ENCODE measurements at regions not wholly inside any gene's neighbourhood (a gene's known extent, or its start where the extent isn't known, plus 50 kb on each side); places are given as distances from the start of the nearest gene placed in this dataset.
"Not testable (repeated sequence)": the region's sequence is repeated elsewhere in the genome, so short reads cannot be mapped to it uniquely, and the experiment has no call there.

DNA sequence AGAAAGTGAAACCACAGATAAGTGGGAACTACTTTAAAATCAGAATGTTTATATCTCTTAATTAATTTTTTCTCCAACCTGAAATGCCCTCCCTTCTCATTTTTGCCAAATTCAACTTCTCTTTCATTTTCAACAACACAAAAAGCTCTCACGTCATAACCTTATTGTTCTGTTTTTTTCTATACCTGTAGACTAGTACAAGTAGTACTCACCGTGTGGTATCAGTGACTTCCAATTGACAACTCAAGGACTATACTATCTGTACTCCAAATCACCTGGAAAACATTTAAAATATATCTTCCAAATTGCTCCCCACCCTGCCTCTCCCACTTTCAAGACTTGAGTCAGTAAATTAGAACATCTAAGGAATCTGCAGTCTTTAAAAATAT, 72.8 kb upstream of the ZNF280D start:
- no peak for DNase-seq

DNA sequence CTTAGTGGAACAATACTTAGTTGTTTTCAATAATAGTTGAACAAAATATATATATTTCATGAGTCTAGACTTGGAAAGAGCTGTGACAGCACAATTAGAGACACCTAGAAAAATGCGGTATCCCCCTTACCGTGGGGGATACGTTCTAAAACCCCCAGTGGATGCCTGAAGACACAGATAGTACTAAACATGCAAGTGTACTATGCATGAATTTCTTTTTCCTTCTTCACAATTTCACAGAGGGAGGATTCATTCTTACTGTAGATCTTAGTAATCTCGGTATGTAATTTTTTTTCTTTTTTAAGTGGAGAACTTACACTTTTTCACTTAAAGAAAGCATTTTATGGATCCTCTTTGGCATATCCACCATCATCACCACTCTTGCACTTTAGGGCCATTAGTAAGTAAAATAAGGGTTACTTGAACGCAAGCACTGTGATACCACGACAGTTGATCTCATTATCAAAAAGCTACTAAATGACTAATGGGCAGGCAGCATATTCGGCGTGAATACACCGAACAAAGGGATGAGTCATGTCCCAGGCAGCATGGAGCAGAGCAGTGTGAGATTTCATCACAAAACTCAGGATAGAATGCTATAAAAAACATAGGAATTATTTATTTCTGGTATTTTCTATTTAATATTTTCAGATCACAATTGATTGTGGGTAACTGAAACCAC, 72.3 kb upstream of the ZNF280D start:
- no peak for DNase-seq

- no peak for DNase-seq
These were observed 71.6 kb upstream of the ZNF280D start for GRCh38 chr15:56804938-56805337.

DNA sequence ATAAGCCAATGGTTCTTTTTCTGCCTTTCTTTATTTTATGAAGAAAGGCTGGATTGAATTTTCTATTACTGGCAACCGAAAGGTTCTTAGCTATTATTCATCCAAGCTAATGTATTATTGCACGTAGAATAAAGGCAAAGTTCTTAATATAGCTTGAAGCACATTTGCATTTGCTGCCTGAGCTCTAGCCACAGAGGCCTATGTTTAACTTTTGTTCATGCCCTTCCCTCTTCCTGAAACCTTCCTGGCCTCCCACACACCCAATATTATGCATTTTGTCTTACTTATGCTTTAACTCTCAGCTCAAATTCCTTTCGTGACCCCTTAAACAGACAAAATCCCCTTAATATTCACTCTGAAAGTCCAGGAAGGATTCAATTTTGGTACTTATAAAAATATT, 71.0 kb upstream of the ZNF280D start:
- no peak for DNase-seq

DNA sequence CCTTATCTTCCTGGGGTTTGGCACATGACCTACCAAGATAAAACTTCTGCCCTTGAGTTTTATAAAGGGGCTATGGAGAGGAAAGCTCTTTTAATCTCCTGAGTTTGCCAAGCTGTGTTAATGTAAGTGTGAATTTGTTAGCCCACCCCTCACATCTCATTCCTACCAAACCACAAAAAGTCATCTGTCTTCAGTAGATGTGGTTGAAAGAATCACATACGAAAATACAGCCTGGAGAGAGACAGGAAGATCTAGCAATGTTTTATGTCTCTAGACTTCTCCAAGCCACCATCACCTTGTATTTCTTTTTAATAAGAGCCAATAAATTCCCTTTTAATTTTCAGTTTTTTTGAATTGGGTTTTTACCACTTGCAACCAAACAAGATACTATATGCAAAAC, 68.9 kb upstream of the ZNF280D start:
- no peak for DNase-seq

- DNase-seq: no peak
These were observed 65.3 kb upstream of the ZNF280D start for GRCh38 chr15:56798639-56799038.

DNA sequence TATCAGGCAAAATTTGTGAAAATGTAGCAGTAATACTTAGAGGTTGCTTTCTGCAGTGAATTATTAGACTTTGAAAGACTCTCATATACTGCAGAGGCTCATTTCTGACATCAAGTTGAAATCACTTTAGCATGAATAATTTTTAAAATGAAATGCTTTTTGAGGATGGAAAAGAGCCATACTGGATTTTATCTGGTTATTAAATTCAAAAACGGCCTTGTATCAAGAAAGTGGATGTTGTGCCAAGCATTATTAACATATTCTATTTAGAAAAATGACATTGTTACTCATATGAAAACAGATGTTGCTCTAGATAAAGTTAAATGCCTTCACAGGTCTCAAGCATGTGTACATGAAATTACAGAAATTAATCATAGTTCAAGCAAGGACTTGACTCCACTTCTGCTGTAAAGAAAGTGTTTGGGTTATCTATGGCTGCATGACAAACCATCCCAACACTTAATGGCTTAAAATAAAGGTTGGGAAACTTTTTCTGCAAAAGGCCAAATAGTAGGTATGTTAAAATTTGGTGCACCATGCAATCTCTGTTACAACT, 64.5 kb upstream of the ZNF280D start:
- no peak for DNase-seq

DNA sequence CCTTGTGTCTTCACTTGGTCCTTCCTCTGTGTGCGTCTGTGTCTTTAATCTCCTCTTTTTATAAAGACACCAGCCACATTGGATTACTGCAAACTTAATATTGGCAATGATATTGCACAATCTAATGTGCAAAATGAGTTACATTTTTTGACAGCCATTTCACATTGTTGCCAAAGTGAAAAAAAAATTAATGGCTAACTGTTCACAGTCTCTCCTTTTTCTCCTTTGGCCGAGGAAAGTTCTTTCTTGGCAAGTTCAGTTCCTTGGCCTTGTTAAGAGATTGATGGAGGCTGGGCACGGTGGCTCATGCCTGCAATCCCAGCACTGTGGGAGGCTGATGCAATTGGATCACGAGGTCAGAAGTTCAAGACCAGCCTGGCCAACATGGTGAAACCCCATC, 62.2 kb upstream of the ZNF280D start:
- DNase-seq: no peak

DNA sequence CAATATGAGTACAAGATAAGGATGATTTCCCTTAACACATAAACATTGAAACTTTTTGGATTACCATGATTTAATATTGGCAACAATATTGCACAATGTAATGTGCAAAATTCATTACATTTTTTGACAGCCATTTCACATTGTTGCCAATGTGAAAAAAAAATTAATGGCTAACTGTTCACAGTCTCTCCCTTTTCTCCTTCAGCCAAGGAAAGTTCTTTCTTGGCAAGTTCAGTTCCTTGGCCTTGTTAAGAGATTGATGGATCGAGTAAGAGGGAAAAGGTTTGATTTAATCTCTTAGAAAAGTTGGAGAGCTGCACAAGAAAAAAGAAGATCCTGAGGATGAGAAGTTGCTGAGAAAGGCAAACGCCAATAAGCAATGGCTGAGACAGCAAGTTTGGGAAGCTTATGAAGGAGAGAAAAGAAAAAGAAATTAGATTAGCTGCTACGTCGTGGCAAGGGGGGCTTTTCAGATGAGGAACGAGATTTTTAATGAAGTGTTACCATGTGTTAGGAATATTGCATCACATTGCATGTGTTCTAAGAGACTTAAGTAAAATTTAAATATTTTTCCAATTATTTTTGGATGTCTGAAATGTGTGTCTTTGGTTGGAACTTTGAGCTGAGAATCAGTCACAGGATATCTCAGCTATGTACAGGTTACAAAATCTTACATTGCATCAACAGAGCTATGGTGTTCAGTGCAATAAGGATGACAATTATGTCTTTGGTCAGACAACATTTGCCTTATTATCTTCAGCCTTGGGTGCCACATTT, 61.4 kb upstream of the ZNF280D start:
- DNase-seq: no peak

- DNase-seq: no peak
These were observed 60.9 kb upstream of the ZNF280D start for GRCh38 chr15:56794165-56794552.

GRCh38 chr15:56792211-56792610, 58.9 kb upstream of the ZNF280D start:
- no peak for DNase-seq

- DNase-seq: not testable (repeated sequence)
These were observed 58.2 kb upstream of the ZNF280D start for GRCh38 chr15:56791521-56791920.

DNA sequence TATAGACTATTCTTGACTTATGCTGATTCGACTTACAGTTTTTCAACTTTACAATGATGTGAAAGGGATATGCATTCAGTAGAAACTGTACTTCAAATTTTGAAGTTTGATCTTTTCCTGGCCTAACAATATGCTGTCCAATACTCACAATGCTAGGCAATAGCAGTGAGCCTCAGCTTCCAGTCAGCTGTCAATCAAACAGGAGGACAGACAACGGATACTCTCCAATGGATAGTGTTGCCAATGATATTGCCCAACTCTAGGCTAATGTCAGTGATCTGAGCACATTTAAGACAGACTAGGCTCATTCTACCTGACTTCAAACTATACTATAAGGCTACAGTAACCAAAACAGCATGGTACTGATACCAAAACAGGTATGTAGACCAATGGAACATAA, 55.0 kb upstream of the ZNF280D start:
- DNase-seq: no peak

GRCh38 chr15:56786966-56787365, 53.7 kb upstream of the ZNF280D start:
- no peak for DNase-seq

DNA sequence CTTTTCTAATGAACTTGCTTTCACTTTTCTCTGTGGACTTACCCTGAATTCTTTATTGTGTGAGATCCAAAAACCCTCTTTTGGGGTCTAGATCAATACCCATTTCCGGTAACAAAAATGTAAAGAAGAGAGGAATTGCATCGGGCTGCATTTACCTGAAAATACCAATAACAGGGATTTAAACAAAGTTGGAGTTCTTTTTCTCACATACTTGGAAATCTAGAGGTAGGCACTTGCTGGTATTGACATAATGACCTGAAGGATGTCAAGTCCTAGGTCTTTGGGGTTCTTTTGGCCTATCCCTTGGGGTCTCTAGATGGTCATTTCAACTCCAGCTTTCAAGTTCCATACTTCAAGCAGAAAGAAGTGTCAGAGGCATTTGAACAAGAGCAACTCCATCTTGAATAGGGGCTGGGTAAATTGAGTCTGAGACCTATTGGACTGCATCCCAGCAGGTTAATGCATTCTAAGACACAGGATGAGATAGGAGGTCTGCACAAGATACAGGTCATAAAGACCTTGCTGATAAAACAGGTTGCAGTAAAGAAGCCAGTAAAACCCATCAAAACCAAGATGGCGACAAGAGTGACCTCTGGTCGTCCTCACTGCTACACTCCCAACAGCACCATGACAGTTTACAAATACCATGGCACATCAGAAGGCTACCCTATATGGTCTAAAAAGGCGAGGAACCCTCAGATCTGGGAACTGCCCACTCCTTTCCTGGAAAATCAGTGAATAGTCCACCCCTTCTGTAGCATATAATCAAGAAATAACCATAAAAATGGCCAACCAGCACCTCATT, 50.8 kb upstream of the ZNF280D start:
- DNase-seq: no peak

DNA sequence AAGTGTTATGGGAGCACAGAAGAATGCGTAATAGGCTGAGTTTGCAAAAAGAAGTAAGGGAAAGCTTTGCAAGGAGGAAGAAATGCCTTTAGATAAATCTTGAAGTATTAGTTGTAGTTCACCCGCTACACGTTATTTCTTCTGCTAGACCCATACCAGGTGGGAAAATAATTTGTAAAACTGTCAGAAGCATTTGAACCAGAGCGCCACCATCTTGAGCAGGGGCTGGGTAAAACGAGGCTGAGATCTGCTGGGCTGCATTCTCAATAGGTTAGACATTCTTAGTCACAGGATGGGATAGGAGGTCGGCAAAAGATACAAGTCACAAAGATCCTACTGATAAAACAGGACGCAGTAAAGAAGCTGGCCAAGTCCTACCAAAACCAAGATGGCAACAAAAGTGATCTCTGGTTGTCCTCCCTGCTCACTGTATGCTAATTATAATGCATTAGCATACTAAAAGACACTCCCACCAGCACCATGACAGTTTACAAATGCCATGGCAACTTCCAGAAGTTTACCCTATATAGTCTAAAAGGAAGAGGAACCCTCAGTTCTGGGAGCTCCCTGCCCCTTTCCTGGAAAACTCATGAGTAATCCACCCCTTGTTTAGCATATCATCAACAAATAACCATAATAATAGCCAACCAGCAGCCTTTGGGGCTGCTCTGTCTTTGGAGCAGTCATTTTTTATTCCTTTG, 50.0 kb upstream of the ZNF280D start:
- no peak for DNase-seq

Data from DMS153 (cell line).